GM23248 (cell line): ENCODE measurements at regions not wholly inside any gene's neighbourhood (a gene's known extent, or its start where the extent isn't known, plus 50 kb on each side); places are given as distances from the start of the nearest gene placed in this dataset.

Experiments used
- EZH2 ChIP-seq: fragments of 200-600 bp; sonication (generic); IDR thresholded peaks from 2 replicates; pipeline ENCODE4 v1.6.1; 2018; ENCODE audit warnings: antibody characterized with exemption, mild to moderate bottlenecking; ENCODE audit not compliant: insufficient read depth, poor library complexity, severe bottlenecking
- EZH2phosphoT487 ChIP-seq: fragments of 200-600 bp; sonication (generic); IDR thresholded peaks from 2 replicates; pipeline ENCODE4 v1.6.1; 2018; ENCODE audit warnings: antibody characterized with exemption, moderate library complexity, mild to moderate bottlenecking, low read depth; ENCODE audit not compliant: insufficient read depth

DNA sequence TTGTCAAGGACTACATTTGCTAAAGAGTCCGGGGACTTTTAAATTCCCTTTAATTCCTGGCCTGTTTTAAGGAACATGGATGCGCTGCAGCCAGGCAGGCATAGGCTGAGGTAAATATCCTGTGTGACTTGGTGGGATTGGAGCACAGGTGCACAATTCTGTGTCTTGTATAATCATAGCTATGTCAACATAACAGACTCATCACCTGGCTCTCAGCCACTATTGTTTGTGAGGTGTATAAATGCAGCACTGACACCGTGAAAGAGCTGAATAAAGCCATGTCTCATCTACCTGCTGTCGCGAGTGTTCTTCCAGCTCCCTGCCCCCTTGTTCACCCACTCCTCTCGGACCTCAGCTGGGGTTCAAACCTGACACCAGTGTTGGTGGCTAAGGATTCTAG is 109.7 kb downstream of the MFSD1 start:
- TF ChIP-seq EZH2, result no peak
- no peak for TF ChIP-seq EZH2phosphoT487
